ENCODE measurements at regions not wholly inside any gene's neighbourhood (a gene's known extent, or its start where the extent isn't known, plus 50 kb on each side); places are given as distances from the start of the nearest gene placed in this dataset.

DNA sequence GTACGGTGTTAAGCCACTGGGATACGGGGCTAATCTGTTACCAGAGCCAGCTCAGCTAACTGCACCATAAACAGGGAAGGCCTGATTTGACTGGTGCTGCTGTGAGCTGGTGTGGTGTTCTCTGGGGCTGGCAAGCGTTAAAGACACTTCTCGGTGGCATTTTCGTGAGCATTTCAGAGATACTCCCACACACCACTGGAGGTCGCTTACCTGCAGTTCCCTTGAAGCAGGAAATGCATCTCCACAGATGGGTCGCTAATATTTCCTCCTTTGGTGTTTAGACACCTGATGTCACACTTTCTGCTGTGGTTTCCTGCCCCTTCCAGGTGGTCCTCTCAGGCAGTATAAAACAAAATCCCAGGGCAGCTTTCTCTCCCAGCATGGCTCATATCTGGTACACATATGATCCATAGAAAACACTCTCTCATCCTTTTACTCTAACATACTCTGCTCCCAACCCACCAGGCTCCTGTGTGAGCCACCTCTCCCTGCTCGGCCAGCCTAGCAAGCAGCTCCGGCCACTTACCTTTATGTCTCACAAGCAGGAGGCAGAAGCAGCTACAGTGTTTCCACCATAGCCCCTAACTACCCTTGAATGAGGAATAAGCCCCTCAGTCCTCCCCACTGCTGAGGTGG is 129.9 kb upstream of the GRIN2B start:
- TF ChIP-seq POLR2A (IDR thresholded peaks at IDR 0.05; ENCODE audit: low read length) (no peak), GATA1 (IDR thresholded peaks at IDR 0.05; ENCODE audit: low read depth, low read length) (no peak)
